ENCODE measurements at regions not wholly inside any gene's neighbourhood (a gene's known extent, or its start where the extent isn't known, plus 50 kb on each side); places are given as distances from the start of the nearest gene placed in this dataset.
"Not testable (repeated sequence)": the region's sequence is repeated elsewhere in the genome, so short reads cannot be mapped to it uniquely, and the experiment has no call there.

DNA sequence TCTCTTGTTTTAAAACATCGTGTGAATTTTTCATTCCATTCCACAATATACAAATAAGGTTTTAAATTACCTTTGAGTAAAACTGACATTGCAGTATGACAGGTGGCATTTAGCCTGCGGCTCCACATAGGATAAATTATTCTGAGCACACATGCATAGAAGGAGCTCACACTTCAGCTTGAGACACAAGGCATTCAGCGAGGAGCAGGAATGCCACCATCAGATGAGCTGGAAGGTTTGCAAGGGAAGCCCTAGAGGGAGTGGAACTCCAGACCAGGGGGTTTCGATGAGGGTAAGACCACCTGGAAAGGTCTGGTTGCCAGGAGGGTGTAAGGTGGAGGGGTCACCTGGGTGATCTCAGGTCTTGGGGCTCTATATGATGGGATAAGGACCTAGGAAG, 259.0 kb upstream of the ADRA1B start:
- DNase-seq = no peak

- DNase-seq = no peak
Observed at GRCh38 chr5:159657771-159658170, 258.5 kb upstream of the ADRA1B start.

DNA sequence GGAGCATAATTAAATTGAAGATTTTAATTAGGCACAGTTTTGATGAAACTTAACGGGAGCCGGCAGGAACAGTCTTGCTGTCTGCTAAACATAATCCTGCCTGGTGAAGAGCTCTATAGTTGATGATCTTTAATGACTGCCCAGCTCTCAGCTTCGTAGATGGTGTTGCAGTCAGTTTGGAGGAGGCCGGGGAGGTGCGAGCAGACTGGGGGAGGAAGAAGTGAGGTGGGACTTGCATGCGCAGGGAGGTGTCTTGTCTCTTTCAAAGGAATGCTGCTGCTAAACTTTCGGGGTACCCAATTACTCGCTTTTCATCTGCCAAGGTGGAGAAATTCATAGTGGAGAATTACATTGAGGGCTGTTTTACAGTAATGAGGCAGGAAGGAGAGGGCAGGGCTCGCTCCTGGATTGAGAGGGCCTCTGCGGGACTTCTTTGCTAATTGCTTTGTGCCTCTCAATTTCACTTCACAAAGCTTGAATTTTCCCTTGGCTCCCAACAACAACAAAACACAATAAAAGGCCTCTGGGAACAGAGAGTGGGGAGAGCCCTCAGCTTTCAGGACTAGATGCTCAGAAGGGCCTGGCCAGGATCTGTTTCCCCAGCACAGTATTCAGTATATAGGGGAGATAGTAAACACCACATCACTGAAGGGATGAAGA, 257.9 kb upstream of the ADRA1B start:
- no peak for DNase-seq

GRCh38 chr5:159660401-159660800, 255.9 kb upstream of the ADRA1B start:
- DNase-seq = no peak

DNA sequence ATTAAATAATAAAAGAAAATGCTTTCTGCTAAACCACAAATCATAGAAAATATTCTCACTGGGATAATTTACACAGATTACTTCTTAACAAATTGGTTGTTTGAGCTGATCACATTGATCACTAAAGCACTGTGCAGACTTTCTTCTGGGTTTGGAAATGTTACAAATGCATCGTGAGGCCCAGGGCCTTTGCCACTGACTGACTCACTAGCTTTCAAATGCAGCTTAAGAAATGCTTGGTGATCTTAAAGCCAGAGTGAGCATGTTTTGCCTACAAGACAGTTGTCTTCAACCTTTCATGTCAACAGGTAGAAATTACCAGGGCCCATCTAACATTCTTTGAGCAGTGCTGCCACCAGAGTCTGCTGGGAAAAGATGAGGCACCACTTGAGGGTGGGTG, 252.3 kb upstream of the ADRA1B start:
- DNase-seq = no peak

GRCh38 chr5:159667286-159667685, 249.0 kb upstream of the ADRA1B start:
- DNase-seq = no peak

- DNase-seq = no peak
Observed at GRCh38 chr5:159668556-159668955, 247.7 kb upstream of the ADRA1B start.

GRCh38 chr5:159669559-159669958, 246.7 kb upstream of the ADRA1B start:
- no peak for DNase-seq

- no peak for DNase-seq
Observed at GRCh38 chr5:159671886-159672285, 244.4 kb upstream of the ADRA1B start.

DNA sequence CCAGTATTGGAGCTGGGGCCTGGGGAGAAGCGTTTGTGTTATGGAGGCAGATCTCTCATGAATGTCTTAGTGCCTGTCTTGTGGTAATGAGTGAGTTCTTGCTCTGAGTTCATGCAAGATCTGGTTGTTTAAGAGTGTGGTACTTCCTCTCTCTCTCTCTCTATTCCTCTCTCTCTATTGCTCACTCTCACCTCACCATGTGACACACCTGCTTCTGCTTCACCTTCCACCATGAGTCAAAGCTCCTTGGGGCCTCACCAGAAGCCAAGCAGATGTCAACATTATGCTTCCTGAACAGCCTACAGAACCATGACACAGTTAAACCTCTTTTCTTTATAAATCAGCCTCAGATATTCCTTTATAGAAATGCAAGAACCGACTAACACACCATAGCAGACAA, 242.7 kb upstream of the ADRA1B start:
- DNase-seq = no peak

DNA sequence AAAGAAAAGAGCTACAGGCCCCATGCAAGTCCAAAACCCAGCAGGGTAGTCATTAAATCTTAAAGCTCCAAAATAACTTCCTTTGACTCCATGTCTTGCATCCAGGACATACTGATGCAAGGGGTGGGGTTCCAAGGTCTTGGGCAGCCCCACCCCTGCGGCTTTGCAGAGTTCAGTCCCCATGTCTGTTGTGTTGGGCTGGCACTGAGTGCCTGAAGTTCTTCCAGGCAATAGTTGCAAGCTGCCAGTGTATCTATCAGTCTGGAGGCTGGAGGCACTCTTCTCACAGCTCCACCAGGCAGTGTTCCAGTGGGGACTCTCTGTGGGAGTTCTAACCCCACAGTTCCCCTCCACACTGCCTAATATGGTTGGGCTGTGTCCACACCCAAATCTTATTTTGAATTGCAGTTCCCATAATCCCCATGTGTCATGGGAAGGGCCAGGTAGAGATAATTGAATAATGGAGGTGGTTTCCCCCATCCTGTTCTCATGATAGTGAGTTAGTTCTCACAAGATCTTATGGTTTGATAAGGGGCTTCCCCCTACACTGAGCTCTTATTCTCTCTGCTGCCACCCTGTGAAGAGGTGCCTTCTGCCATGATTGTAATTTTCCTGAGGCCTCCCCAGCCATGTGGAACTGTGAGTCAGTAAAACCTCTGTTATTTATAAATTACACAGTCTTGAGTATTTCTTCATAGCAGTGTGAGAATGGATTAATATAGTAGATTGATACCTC, 237.5 kb upstream of the ADRA1B start:
- DNase-seq = no peak

DNA sequence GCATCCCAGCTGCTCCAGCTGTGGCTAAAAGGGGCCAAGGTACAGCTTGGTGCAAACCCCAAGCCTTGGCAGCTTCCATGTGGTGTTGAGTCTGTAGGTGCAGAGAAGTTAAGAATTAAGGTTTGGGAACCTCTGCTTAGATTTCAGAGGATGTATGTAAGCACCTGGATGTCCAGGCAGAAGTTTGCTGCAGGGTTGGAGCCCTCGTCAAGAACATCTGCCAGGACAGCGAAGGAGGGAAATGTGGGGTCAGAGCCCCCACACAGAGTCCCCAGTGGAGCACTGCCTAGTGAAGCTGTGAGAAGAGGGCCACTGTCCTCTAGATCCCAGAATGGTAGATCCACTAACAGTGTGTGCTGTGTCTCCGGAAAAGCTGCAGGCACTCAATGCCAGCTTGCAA, 236.2 kb upstream of the ADRA1B start:
- no peak for DNase-seq

DNA sequence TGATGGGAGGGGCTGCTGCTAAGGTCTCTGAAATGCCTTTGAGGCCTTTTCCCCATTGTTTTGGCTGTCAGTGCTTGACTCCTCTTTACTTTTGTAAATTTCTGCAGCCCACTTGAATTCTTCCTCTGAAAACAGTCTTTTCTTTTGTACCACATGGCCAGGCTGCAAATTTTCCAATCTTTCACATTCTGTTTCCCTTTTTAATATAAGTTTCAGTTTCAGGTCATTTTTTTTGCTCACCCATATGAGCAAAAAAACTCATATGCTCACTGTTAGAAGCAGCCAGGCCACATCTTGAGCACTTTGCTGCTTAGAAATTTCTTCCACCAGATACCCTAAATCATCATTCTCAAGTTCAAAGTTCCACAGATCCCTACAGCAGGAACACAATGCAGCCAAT, 234.6 kb upstream of the ADRA1B start:
- no peak for DNase-seq

DNA sequence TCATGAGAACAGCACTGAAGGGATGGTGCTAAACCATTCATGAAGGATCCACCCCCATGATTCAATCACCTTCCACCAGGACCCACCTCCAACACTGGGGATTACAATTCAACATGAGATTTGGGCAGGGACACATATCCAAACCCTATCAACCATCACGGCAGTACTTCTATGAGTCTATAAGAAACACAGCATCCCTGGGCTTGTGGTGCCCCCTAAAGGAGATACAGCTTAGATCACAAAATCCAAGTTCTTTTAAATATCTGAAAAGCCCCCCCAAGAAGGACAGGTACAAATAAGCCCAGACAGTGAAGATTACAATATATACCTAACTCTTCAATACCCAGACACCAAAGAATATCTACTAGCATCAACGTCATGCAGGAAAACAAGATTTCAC, 233.7 kb upstream of the ADRA1B start:
- DNase-seq = no peak

GRCh38 chr5:159687892-159688291, 228.4 kb upstream of the ADRA1B start:
- not testable (repeated sequence) for DNase-seq

GRCh38 chr5:159695741-159696294, 220.5 kb upstream of the ADRA1B start:
- DNase-seq = peak; percentile 39

DNA sequence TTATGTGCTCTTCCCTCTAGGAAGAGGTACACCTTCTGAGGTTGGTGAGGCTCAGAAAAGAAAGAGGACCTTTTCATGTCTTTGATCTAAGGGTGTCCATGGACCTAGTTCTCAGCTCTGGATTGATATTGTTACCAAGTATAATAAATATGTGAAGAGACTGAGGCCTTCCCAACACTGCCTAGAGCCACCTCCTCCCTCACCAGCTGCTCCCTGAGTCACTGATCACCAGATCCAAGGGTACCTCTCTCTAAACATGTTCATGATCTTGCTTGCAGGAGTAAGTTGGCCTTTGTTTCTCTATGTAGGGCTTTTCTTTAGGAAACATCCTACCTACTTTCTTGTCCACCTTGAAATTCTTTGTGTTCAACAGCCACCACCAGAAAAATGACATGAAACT, 218.8 kb upstream of the ADRA1B start:
- DNase-seq = no peak

- no peak for DNase-seq
Observed at GRCh38 chr5:159698322-159698721, 218.0 kb upstream of the ADRA1B start.

GRCh38 chr5:159700016-159700415, 216.3 kb upstream of the ADRA1B start:
- no peak for DNase-seq

DNA sequence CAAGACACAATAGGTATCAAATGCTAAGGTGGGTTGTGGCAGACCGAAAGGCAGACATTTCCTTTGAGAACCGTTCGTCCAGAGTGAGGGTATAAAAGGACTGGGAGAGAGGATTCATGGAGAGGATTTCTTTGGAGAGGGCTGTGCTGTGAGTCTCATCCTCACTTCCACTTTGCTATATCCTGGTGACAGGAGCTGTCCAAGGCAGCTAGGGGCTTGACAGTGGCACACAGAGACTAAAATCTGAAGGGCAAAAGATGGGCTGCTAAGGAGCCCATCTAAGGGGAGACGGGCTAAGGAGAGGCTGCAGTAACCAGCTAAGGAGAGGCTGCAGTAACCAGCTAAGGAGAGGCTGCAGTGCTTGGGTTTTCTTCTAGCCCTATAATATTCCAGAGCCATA, 214.0 kb upstream of the ADRA1B start:
- no peak for DNase-seq

- no peak for DNase-seq
Observed at GRCh38 chr5:159702826-159703225, 213.5 kb upstream of the ADRA1B start.

DNA sequence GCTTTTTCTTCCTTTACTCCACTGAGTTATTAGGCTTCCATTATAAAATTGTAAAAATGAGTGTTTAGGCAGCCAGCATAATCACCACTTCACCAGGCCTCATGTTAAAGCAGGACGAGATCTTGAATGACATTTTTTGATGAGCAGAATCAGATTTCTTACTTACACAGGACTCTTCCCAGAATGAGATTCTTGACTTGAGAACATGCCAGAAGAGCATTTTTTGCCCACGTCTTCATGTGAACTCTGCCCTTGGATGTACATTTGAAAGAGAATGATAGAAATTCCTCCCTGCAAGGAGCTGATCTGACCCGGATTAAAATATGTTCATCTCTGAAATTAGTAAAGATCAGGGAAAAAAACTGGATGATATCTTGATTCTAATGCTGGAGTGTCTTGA, 212.1 kb upstream of the ADRA1B start:
- DNase-seq = no peak

- DNase-seq = no peak
Observed at GRCh38 chr5:159705948-159706347, 210.3 kb upstream of the ADRA1B start.

DNA sequence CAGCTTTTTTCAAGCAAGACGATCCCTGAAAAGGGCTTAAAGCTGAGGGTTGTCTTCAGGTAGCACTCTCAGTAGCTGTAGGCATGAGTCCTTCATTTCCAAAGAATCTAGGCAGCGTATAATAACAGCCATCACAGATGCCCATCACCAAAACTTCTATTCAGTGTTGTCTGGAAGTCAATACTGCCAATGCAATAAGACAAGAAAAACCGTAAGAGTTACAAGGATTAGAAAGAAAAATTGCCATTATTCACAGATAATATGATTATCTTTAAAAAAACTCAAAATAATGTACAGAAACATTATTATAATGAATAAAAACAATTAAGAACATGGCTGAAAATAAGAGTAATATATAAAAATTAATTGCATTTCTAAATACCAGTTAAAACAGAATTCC, 208.2 kb upstream of the ADRA1B start:
- no peak for DNase-seq
